Naive thymus-derived CD4-positive, alpha-beta T cell (primary cell): ENCODE measurements at regions not wholly inside any gene's neighbourhood (a gene's known extent, or its start where the extent isn't known, plus 50 kb on each side); places are given as distances from the start of the nearest gene placed in this dataset.
"Not testable (repeated sequence)": the region's sequence is repeated elsewhere in the genome, so short reads cannot be mapped to it uniquely, and the experiment has no call there.

Experiments
- ATAC-seq: fragments of 150-1000 bp; cut with Tn5 transposase; 2 replicates; pipeline ENCODE4 v1.10.0; 2021; ENCODE audit warnings: mild to moderate bottlenecking, moderate library complexity
- CTCF ChIA-PET: fragments of 350-600 bp; sonication (Branson Sonifier 250); formaldehyde crosslinking; loops from one replicate; lab custom pipeline; 2021; ENCODE audit warnings: antibody characterized with exemption; lab: Charles Lee
- POLR2A ChIA-PET: fragments of 350-600 bp; sonication (Branson Sonifier 250); formaldehyde crosslinking; loops from one replicate; lab custom pipeline; 2021; ENCODE audit warnings: antibody characterized with exemption, inconsistent platforms; lab: Charles Lee
- DNase-seq, 9 donors: peaks; one replicate each; pipeline versions ENCODE4 v3.0.0 to v3.0.0-alpha.2; 2020 to 2022; ENCODE audit warnings: mixed read lengths in 1 of 9
- H3K27ac ChIP-seq: one replicate; pipeline ENCODE4 v1.7.0; 2013; ENCODE audit warnings: mild to moderate bottlenecking, low read depth, low read length, moderate library complexity
- H3K27me3 ChIP-seq, 2 donors: one replicate each; pipeline ENCODE4 v1.7.0; 2013; ENCODE audit warnings: low read length in 2 of 2, mild to moderate bottlenecking in 2 of 2, moderate library complexity in 2 of 2; ENCODE audit not compliant: control insufficient read depth in 2 of 2, insufficient read depth in 2 of 2
- H3K36me3 ChIP-seq, 3 experiments: 1 replicate in 2 of 3; 2 replicates in 1 of 3; pipeline ENCODE4 v1.7.0; 2013; ENCODE audit warnings: low read length in 3 of 3, mild to moderate bottlenecking in 3 of 3, moderate library complexity in 1 of 3; ENCODE audit not compliant: insufficient read depth in 3 of 3, control insufficient read depth in 2 of 3
- H3K4me1 ChIP-seq, 2 donors: one replicate each; pipeline ENCODE4 v1.7.0; 2013; ENCODE audit warnings: low read length in 2 of 2, mild to moderate bottlenecking in 2 of 2, moderate library complexity in 1 of 2; ENCODE audit not compliant: control insufficient read depth in 2 of 2, insufficient read depth in 2 of 2
- H3K4me3 ChIP-seq: 2 replicates; pipeline ENCODE4 v1.7.0; 2013; ENCODE audit warnings: mild to moderate bottlenecking, low read length
- H3K9me3 ChIP-seq, 3 experiments: 1 replicate in 2 of 3; 2 replicates in 1 of 3; pipeline ENCODE4 v1.7.0; 2013; ENCODE audit warnings: low read length in 3 of 3; ENCODE audit not compliant: control insufficient read depth in 2 of 3
- H3K27ac Mint-ChIP-seq, 9 donors: one replicate each; pipeline ENCODE4 v1.8.0; 2020 to 2022; ENCODE audit warnings: mixed read lengths in 9 of 9, mild to moderate bottlenecking in 8 of 9, moderate library complexity in 5 of 9, inconsistent platforms in 2 of 9
- H3K27me3 Mint-ChIP-seq, 5 donors: one replicate each; pipeline ENCODE4 v1.8.0; 2021 to 2022; ENCODE audit warnings: mixed read lengths in 5 of 5, mild to moderate bottlenecking in 1 of 5
- H3K36me3 Mint-ChIP-seq, 5 donors: one replicate each; pipeline ENCODE4 v1.8.0; 2020 to 2022; ENCODE audit warnings: mixed read lengths in 5 of 5, mild to moderate bottlenecking in 3 of 5, inconsistent platforms in 1 of 5
- H3K4me1 Mint-ChIP-seq, 7 donors: one replicate each; pipeline ENCODE4 v1.8.0; 2020 to 2022; ENCODE audit warnings: mixed read lengths in 7 of 7, mild to moderate bottlenecking in 3 of 7, inconsistent platforms in 1 of 7
- H3K4me3 Mint-ChIP-seq, 10 donors: one replicate each; pipeline ENCODE4 v1.8.0; 2020 to 2022; ENCODE audit warnings: mild to moderate bottlenecking in 10 of 10, mixed read lengths in 10 of 10, moderate library complexity in 6 of 10, inconsistent platforms in 2 of 10
- H3K9me3 Mint-ChIP-seq, 11 donors: one replicate each; pipeline ENCODE4 v1.8.0; 2020 to 2022; ENCODE audit warnings: mixed read lengths in 11 of 11, mild to moderate bottlenecking in 4 of 11, inconsistent platforms in 1 of 11, moderate library complexity in 1 of 11
- intact Hi-C, 2 donors: fragments of 100-400 bp; cut with micrococcal nuclease; formaldehyde crosslinking; loops; one replicate each; pipeline ENCODE4 v1.15.1; 2023

GRCh38 chr2:122032264-122032645 is 276.8 kb downstream of the TSN start:
- Mint-ChIP-seq H3K27me3 (peaks cover 0 to 33% (median 0%) of the 10 kb centered on the region in 5 donors), H3K36me3 (no peaks in the 10 kb centered on the region), H3K27ac (no peak overlapping the region), H3K4me3 (no peak overlapping the region), H3K4me1 (peaks cover 0 to 2% (median 0%) of the 10 kb centered on the region in 7 donors), H3K9me3 (no peaks in the 10 kb centered on the region)
- no peak for ATAC-seq
- DNase-seq: no peak
- H3K27ac ChIP-seq: no peak overlapping the region
- intact Hi-C loops: no loop called here
- H3K9me3 ChIP-seq: no peaks in the 10 kb centered on the region
- ChIA-PET POLR2A (no interaction called here), CTCF (no interaction called here)
- no peak overlapping the region for H3K4me3 ChIP-seq
- H3K36me3 ChIP-seq: no peaks in the 10 kb centered on the region
- H3K4me1 ChIP-seq: no peaks in the 10 kb centered on the region
- no peaks in the 10 kb centered on the region for H3K27me3 ChIP-seq

DNA sequence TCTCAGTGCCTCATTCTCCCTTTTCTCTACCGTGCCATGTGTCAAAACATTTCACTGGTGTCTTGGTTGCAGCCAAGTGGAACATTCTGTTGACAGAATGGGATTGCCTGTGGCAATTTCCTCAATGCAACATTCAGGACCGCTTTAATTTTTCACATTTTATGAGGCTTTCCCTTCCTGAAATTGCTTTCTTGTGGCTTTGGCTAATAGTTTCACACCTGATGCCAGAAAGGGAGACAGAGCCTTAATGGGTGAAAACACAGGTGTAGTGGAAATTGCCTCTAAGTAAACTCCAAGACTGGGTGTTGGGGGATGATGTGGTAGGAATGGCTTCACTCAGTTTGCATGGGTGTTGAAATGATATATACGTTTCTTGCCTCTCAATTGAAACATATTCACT is 278.3 kb downstream of the TSN start:
- Mint-ChIP-seq H3K27me3 (peaks cover 0 to 33% (median 0%) of the 10 kb centered on the region in 5 donors), H3K4me3 (no peak overlapping the region), H3K4me1 (peaks cover 0 to 2% (median 0%) of the 10 kb centered on the region in 7 donors), H3K36me3 (no peaks in the 10 kb centered on the region), H3K27ac (no peak overlapping the region), H3K9me3 (peaks cover 0 to 4% (median 0%) of the 10 kb centered on the region in 11 donors)
- H3K27me3 ChIP-seq: no peaks in the 10 kb centered on the region
- H3K27ac ChIP-seq: no peak overlapping the region
- H3K36me3 ChIP-seq: no peaks in the 10 kb centered on the region
- POLR2A ChIA-PET: no interaction called here
- intact Hi-C loops: no loop called here
- H3K9me3 ChIP-seq: no peaks in the 10 kb centered on the region
- DNase-seq (no peak), ATAC-seq (no peak)
- no peaks in the 10 kb centered on the region for H3K4me1 ChIP-seq
- H3K4me3 ChIP-seq: no peak overlapping the region
- CTCF ChIA-PET: no interaction called here

DNA sequence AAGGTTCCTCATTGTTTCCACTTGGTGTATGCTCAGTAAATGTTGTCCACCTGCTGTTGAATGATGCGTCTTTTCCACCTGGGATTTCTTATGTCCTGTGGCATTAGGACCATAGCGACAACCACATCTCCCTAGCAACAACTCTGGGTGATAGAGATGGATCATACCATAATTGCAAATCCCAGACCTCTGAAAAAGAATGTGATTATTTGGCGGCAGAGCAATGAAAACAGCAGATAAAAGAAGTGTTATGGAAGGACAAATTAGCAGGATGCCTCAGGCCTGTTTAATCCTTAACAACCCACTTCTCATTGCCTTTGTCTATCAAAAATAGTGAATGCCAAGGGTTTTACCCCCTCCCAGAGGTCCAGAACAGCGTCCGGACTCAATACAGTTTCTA is 278.9 kb downstream of the TSN start:
- H3K36me3 ChIP-seq: no peaks in the 10 kb centered on the region
- DNase-seq (no peak), ATAC-seq (no peak)
- H3K9me3 Mint-ChIP-seq: peaks cover 0 to 7% (median 0%) of the 10 kb centered on the region in 11 donors
- H3K27ac Mint-ChIP-seq: no peak overlapping the region
- no peaks in the 10 kb centered on the region for H3K9me3 ChIP-seq
- no peaks in the 10 kb centered on the region for H3K27me3 ChIP-seq
- CTCF ChIA-PET: no interaction called here
- POLR2A ChIA-PET: no interaction called here
- no peak overlapping the region for H3K27ac ChIP-seq
- no peaks in the 10 kb centered on the region for H3K36me3 Mint-ChIP-seq
- peaks cover 0 to 2% (median 0%) of the 10 kb centered on the region in 7 donors for H3K4me1 Mint-ChIP-seq
- no peak overlapping the region for H3K4me3 ChIP-seq
- peaks cover 0 to 32% (median 0%) of the 10 kb centered on the region in 5 donors for H3K27me3 Mint-ChIP-seq
- intact Hi-C loops: no loop called here
- H3K4me1 ChIP-seq: no peaks in the 10 kb centered on the region
- no peak overlapping the region for H3K4me3 Mint-ChIP-seq

GRCh38 chr2:122034777-122035176 is 279.3 kb downstream of the TSN start:
- Histone ChIP-seq H3K27ac (no peak overlapping the region), H3K4me3 (no peak overlapping the region), H3K4me1 (no peaks in the 10 kb centered on the region), H3K27me3 (no peaks in the 10 kb centered on the region), H3K36me3 (no peaks in the 10 kb centered on the region), H3K9me3 (no peaks in the 10 kb centered on the region)
- DNase-seq (no peak), ATAC-seq (no peak)
- intact Hi-C loops: no loop called here
- Mint-ChIP-seq H3K36me3 (no peaks in the 10 kb centered on the region), H3K27me3 (peaks cover 0 to 28% (median 3%) of the 10 kb centered on the region in 5 donors), H3K4me1 (peaks cover 0 to 2% (median 0%) of the 10 kb centered on the region in 7 donors), H3K9me3 (peaks cover 0 to 7% (median 0%) of the 10 kb centered on the region in 11 donors), H3K27ac (no peak overlapping the region), H3K4me3 (no peak overlapping the region)
- ChIA-PET POLR2A (no interaction called here), CTCF (no interaction called here)

DNA sequence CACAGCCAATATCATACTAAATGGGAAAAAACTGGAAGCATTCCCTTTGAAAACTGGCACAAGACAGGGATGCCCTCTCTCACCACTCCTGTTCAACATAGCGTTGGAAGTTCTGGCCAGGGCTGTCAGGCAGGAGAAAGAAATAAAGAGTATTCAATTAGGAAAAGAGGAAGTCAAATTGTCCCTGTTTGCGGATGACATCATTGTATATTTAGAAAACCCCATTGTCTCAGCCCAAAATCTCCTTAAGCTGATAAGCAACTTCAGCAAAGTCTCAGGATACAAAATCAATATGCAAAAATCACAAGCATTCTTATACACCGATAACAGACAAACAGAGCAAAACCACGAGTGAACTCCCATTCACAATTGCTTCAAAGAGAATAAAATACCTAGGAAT is 283.4 kb downstream of the TSN start:
- H3K27me3 ChIP-seq, H3K36me3 ChIP-seq, H3K36me3 Mint-ChIP-seq, H3K27ac Mint-ChIP-seq, H3K27ac ChIP-seq, H3K4me1 Mint-ChIP-seq, CTCF ChIA-PET, H3K4me3 Mint-ChIP-seq, POLR2A ChIA-PET, intact Hi-C loops, H3K9me3 Mint-ChIP-seq, DNase-seq, H3K4me1 ChIP-seq, ATAC-seq, H3K4me3 ChIP-seq, H3K9me3 ChIP-seq: not testable (repeated sequence)
- peaks cover 0 to 12% (median 5%) of the 10 kb centered on the region in 5 donors for H3K27me3 Mint-ChIP-seq

DNA sequence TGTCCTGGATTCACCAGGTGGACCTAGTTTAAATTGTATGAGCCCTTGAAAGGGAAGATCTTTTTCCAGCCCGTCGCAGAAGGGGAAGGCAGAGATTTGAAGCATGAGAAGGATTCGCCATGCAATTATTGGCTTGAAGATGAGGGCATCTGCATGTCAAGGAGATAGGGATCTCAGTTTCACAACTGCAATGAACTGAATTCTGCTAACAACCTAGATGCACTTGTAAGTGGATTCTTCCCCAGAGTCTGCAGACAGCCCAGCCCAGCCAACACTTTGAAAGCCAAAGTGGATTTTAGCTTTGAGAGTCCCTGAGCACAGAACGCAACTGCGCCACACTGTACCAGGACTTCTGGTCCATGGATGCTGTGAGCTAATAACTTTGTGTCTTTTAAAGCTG is 286.0 kb downstream of the TSN start:
- peaks cover 0 to 5% (median 3%) of the 10 kb centered on the region in 5 donors for H3K27me3 Mint-ChIP-seq

DNA sequence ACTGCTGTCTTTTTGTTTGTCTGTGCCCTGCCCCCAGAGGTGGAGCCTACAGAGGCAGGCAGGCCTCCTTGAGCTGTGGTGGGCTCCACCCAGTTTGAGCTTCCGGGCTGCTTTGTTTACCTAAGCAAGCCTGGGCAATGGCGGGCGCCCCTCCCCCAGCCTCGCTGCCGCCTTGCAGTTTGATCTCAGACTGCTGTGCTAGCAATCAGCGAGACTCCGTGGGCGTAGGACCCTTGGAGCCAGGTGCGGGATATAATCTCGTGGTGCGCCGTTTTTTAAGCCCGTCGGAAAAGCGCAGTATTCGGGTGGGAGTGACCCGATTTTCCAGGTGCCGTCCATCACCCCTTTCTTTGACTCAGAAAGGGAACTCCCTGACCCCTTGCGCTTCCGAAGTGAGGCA is 296.2 kb downstream of the TSN start:
- H3K36me3 ChIP-seq, H3K4me1 Mint-ChIP-seq, H3K27ac ChIP-seq, H3K4me3 Mint-ChIP-seq, H3K36me3 Mint-ChIP-seq, H3K9me3 ChIP-seq, intact Hi-C loops, DNase-seq, ATAC-seq, H3K4me3 ChIP-seq, POLR2A ChIA-PET, H3K27me3 ChIP-seq, H3K27ac Mint-ChIP-seq, H3K4me1 ChIP-seq, CTCF ChIA-PET, H3K9me3 Mint-ChIP-seq: not testable (repeated sequence)
- peaks cover 0 to 20% (median 8%) of the 10 kb centered on the region in 5 donors for H3K27me3 Mint-ChIP-seq

More for the DNA sequence above, 286.0 kb downstream of the TSN start:
- H3K36me3 ChIP-seq: no peaks in the 10 kb centered on the region
- H3K27me3 ChIP-seq: no peaks in the 10 kb centered on the region
- no peaks in the 10 kb centered on the region for H3K4me1 ChIP-seq
- H3K27ac ChIP-seq: no peak overlapping the region
- CTCF ChIA-PET: no interaction called here
- DNase-seq (no peak), ATAC-seq (no peak)
- H3K4me3 ChIP-seq: no peak overlapping the region
- POLR2A ChIA-PET: no interaction called here
- no peaks in the 10 kb centered on the region for H3K36me3 Mint-ChIP-seq
- peaks cover 0 to 7% (median 0%) of the 10 kb centered on the region in 11 donors for H3K9me3 Mint-ChIP-seq
- no peaks in the 10 kb centered on the region for H3K9me3 ChIP-seq
- no peak overlapping the region for H3K4me3 Mint-ChIP-seq
- no peak overlapping the region for H3K27ac Mint-ChIP-seq
- intact Hi-C loops: no loop called here
- H3K4me1 Mint-ChIP-seq: no peaks in the 10 kb centered on the region
